NCI-H1048 (cell line): ENCODE measurements at regions not wholly inside any gene's neighbourhood (a gene's known extent, or its start where the extent isn't known, plus 50 kb on each side); places are given as distances from the start of the nearest gene placed in this dataset.
"Not testable (repeated sequence)": the region's sequence is repeated elsewhere in the genome, so short reads cannot be mapped to it uniquely, and the experiment has no call there.

Experiments
- DNase-seq: peaks from one replicate; lab custom pipeline; 2025; lab: John Stamatoyannopoulos, UW

DNA sequence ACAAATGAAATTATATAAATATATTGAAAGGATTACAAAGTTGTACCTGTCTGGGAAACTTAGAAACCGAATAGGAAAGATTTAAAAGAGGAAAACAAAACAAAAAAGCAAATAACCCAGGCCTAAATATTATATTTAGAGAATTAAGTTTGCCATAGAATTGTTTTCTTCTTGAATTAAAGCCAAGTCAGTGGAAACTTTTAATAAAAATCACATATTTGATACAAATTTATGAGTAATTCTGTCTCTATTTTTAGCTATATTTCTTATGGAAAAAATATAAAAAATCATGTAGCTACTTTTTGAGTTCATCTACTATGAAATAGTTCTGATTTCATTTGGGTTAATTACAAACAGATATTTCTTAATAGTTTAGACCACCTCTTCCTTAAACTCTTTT, 470.2 kb upstream of the HSF2 start:
- DNase-seq: no peak

DNA sequence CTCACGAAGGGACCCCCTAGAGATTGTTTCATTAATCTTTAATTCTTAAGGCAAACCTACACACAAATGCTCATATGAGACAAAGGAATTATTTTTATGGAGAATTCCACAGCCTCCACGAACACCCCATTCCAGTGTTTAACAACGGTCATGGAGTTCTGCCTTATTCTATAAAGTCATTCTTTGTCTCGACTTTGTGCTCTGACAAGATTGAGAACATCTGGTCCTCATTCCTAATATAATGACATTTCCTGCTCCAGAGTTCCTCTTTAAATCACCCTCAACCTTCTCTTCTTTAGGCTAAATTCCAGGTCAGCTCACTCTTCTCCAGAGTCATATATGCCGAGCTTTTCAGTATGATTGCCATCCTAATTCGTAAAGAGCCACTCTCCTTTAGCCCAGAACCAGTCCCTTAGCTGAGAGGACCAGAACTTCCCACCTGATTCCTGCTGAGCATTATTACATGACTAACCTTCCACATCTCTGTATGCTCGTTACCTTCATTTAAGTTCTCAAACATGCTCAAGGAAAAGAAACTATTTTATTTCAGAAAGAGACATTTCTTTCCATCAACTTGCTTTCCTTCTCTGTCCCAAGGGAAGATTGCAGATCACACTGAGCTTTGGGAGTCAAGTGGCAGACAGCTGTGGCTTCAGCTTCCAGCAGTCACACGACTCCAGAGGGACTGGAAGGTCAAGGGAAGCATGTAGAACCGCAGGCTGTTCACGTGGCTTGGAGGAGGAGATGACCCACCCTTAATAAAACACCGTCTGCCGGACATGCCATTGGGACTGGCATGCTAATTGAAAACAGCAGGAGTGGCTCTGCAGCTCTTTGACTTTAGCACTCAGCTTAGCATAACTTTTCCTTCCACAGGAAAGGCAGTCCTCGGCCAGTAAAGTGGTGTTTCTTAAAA, 467.1 kb upstream of the HSF2 start:
- DNase-seq: no peak

DNA sequence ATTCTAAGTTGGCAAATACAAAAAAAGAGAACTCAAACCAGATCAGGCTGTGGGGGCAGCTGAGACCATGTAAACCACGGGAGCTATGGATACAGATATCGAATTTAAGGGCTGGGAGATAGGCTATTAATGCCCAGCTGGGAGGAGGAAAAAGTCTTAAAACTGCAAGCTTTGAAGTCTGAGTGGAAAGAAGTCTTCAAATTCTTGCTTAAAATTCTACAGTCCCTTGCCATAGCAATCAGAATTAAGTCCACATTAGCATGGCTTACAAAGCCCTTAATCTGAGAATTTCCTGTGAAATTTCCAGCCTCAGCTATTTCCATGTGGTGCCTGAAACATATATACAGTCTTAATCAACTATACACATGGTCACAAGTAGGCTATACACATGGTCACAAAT, 465.0 kb upstream of the HSF2 start:
- no peak for DNase-seq

DNA sequence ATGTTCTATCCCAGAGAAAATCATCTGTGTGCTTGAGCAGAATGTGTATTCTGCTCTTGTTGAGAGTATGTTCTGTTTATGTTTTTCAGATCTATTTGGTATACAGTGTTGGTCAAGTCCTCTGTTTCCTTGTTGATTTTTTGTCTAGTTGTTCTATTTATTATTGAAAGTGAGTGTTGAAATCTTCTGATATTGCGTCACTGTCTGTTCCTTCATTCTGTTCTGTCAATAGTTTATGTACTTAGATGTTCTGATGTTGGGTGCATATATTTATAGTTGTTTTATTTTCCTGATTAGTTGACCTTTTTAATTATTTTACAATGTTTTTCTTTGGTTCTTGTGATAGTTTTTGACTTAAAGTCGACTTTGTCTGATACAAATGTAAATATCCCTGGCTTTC, 458.7 kb upstream of the HSF2 start:
- DNase-seq: no peak

DNA sequence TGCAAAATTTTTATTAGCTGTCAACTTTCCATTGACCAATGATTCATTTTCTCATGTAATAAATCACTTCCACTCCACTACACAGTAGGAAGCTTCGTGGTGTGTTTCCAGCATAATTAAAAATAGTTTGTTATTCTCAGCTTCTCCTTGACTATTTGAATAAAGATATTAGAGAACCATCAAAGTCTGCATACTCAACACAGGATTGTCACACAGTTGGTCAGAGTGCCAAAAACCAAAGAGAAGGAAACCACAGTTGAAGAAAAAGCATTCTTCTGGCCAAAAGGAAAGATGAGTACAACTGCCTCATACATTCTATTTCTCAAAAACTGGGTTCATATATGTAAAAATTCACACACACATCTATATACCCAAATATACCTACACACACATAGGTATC, 455.1 kb upstream of the HSF2 start:
- DNase-seq: no peak

DNA sequence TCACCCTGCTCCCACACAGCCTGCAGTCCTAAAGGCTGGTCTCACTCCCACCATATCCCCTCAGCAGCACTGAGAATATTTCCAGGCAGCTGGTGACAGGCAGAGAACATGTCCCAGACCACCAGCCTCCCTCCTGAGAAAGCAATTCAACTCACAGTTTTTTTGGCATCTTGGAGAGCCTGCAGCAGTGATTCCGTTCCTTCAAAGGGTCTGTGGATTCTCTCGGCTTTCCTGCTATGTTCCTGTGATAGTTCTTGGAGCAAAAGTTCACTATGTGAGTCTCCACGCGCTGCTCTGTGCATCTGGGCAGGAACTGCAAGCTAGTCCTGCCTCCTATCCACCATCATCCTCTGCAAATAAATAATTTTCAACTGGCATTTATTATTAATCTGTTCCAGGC, 448.3 kb upstream of the HSF2 start:
- DNase-seq: no peak

DNA sequence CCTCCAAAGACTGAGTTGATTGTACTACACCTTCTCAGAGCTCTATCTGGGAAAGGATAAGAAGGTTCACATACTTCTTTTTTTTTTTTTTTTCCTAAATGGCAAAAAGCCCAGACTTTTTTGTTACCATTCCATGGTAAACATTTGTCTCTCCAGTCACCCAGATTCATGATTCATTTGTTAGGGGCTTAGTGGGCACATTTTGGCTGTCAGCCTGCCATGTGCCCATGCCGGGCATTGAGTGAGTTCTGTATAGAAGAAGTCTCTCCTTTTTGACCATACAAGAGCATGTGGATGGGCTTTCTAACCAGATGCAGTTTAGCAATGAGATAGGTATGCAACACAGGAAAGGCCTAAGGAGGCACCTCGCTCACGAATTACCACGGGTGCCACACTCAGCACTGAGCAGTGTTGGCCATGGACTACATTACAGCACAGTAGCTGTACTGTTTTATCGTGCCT, 447.5 kb upstream of the HSF2 start:
- no peak for DNase-seq

DNA sequence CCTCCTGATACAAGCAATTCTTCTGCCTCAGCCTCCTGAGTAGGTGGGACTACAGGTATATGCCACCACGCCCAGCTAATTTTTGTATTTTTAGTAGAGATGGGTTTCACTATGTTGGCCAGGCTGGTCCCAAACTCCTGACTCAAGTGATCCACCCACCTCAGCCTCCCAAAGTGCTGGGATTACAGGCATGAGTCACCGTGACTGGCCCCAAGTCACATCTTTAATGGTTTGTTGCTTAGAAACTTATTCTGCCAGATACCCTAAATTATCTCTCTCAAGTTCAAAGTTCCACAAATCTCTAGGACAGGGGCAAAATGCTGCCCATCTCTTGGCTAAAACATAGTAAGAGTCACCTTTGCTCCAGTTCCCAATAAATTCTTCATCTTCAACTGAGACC, 444.1 kb upstream of the HSF2 start:
- DNase-seq: not testable (repeated sequence)

DNA sequence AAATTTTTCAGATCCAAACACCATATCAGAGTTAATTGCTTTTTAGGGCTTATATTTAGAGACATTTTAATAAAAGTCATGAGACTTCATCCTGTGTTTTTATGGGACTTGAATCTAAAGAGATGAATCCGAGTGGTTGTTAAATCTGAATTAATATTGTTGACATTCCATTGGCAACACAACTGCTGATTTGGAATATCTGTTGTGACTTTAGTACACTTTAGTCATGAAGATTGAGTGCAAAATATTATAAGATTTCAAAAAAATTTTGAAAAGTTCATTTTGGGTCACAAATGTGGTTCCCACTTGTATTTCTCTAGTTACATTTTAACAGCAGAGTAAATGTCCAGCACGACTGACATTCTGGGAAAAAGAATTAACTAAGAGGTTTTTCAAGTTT, 442.7 kb upstream of the HSF2 start:
- DNase-seq: no peak

DNA sequence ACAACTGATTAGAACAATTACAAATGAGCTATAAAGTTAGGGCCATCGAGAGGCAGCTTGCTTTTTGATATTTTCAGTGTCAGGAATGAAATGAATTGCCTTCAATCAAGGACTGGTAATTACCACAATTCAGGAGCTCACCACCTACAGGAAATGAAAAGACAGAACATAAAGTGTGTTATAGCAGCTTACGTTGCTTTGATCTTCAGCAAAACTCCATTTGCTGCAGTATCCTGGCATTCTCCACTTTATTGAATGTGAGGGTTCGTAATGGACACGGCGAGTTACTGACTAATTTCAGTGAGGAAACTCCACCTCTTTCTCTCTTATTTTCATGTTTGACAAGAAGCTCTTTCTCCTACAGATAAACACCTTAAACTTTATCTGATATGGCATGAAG, 440.0 kb upstream of the HSF2 start:
- no peak for DNase-seq

DNA sequence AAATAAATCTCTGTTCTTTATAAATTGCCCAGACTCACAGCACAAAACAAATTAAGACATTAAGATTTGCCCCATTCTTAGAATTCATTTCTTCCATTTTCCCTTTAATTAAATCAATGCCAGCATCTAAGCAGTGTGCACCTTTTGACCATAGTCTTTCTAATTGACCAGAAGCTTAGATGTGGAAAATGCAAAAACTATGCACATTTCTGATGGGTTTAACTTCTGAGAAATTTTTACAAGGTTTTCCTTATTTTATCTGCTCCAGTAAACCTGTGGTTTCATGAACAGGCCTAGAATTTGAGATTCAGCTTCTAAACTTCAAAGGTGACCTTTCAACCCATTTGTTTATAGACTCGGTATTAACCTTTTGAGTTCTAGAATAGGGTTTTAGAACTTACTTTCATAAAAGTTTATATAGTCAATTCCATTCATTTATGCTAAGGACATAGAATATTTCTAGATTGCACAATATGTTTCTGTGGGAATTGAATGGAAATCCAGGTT, 437.8 kb upstream of the HSF2 start:
- no peak for DNase-seq

DNA sequence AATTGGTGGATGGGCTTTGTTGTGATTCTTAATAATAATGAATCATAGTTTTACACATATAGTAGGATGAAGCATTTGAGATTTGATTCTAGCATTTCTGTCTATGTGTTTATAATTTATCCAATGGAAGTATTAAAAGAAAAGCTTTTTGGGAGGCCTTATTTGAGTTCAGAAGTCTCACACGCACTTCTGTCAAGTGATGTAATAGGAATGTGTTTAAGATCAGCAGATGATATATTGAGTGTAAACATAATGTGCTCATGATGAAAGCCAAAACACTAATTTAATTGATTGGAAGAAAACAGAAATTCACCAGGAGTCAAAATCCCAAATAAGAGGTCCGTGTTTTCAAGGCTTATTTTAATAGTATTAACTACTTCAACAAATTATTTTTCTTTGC, 435.6 kb upstream of the HSF2 start:
- no peak for DNase-seq

DNA sequence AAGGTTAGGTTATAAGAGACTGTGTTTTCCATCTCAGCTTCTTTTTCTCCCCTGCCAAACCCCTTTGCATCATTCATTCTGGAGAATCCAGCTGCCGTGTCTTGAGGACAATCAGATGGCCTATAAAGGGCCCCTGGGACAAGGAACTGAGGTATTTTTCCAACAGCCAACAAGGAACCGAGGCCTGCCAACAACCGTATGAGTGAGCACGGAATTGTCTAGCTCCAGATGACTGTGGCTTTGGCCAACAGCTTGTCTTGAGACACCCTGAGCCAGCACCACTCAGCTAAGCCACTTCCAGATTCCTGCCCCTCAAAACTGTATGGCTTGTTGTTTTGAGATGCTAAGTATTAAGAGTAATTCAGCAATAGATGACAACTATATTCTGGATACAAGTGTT, 433.7 kb upstream of the HSF2 start:
- DNase-seq: no peak

DNA sequence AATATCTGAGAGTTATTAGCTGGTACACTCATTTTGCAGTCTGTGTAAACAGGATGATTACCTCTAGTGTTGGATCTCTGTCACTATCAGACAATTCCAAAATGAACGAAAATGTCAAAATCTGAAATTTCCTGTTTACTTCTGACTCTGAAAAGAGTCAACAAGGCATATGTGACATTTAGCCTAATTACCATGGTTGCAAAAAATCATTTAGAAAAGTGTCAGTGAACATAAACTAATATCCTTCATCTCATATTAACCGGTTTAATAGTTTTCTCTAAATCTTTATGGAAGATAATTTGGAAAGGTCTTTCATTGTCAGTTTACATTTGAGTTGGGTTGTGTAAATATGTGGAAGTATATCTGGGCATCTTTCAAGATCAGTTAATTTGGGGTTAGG, 431.8 kb upstream of the HSF2 start:
- DNase-seq: no peak

DNA sequence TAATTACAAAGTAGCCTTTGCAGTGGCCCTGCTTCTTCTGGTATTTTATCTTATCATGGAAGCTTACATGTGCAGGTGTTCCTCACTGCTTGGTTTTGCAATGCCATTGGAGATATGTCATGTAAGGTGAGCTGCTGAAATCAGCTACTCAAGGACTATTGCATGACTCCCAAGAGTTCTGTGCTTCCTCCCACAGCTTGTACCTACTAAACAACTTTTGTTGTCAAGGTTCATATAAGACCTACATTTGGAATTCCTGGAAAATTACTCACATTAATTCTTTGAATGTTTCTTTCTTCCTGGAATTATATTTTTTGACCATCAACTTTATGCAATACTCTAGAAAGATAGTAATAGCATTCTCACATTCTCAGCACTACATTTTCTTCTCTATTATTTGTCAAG, 427.5 kb upstream of the HSF2 start:
- DNase-seq: no peak

DNA sequence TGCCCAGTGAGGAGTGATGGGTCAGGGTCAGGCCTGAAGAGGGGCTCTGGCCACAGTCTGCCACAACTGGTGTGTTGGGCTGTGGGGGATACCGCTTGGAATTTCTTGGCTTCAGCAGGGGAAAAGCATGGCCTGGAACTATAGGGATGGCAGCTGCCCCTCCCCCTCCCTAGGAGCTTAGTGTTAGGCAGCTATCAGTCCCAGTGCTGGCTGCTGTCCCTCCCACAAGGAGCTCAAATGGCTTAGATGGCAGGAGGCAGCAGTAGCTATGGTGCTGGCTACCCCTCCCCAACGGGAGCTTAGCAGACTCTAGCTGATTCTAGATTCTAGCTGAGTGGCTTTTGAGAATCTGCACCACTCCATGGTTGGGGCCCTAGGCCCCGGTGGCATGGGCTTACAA, 414.5 kb upstream of the HSF2 start:
- DNase-seq: no peak

DNA sequence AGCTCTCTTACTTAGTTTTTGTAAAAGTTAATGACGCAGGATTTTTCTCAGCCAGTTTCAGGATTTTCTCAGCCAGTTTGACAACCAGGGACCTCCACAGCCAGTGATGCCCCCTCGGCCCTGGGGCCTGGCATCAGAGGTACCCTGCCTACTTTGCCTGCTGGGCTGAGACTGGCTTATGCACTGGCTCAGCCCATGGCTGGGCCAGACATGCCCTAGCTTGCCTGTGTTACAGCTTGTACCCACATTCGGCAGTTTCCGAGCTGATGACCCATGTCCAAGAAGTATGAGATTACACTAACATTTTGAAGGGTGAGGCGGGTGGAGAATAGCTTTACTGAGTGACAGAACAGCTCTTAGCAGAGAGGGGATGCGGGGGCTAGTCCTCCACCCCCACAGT, 406.1 kb upstream of the HSF2 start:
- DNase-seq: no peak

DNA sequence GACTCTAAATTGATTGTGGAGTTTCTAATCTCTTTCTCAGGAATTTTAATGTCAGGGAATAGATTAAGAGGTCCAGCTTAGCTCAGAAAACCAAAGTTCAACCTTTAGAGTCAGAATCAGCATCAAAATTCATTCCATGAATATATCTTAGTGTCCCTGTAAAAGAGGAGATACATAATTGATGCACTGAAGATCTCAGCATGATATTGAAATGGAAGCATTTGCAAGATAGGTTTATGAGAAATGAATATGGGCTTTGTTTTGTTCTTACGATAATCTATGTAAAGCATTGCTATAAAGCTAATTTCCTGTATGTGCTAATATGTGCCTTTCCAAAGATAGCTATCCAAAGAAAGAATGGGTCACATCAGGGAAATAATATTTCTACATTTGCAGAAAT, 404.5 kb upstream of the HSF2 start:
- DNase-seq: no peak

DNA sequence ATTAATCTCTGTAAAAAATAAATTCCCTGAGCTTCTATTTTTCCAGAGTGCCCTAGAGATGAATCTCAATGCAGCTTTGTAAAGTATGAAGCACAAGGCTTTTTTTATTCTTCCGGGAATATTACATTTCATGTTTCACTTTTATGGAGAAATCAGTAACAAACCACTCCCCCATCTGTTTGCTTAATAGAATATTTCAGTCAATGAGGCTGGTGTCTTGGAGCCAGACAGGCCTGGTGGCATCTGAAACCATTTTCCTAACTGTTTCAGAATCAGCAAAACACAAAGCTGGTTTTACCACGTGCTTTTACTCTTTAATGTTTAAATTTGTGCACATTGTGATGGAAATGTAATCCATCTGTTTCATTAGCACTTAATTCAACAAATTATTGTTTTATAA, 400.8 kb upstream of the HSF2 start:
- DNase-seq: no peak

DNA sequence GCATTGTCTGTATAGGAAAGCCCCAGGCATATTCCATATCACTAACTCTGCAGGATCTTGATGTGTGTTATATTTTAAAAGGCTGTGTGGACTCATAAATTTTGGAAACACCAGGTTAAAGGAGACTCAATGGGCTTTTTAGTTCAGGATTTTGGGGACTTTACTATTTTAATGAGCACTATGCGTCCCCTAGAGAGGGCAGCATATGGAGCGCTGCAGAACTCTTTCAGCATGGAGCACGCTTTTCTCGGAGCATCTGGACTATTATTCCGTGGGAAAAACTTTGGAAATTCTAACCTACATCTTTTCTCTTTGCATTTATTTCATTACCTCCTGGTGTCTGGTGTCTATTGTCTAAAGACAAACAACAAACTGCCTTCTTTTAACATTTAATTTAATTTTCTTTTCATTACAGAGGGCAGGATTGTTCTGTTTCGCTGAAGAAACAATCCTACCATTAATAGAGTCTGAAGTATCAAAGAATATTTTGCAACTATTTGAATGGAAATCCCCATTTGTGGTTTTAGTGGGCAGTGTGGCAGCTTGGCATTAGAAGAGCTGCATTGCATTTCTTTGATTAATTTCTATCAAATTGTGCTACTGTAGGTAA, 399.9 kb upstream of the HSF2 start:
- DNase-seq: no peak

DNA sequence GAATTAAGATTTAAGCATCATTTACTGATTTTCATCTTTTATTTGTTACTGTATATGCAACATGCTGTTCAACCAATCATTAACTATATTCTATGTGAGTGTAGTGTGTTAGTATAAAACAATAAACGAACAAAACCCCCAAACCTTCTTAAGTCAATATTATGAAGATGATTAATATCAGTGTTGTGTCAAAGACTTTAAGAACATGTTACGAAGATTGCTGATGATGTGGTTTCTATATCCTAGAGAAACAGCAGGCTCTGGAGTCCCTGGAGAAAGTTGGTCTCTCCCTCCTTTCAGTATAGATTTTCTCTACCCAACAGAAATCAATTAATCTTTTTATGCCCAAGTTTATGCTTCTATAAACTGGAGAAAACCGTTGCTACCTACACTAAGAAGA, 393.8 kb upstream of the HSF2 start:
- DNase-seq: no peak

DNA sequence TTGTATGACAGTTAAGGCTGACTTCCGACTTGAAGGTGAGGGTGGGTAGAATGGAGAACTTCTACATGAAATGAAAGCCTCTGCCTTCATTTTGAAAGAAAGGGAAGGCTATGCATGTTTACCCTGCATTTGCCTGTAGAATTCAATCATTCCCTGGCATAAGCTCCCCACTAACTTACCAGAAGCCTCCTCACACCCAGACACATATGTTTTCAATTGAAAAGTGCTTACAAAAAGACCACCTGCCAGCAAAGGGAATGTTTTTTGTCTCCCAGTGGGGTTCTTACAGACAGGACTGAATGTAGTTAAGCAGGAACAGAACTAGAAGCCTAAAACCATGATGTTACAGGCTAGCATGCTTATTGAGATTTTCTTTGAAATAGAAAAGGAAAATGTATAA, 392.1 kb upstream of the HSF2 start:
- no peak for DNase-seq
